GM12891 (cell line): ENCODE measurements at regions not wholly inside any gene's neighbourhood (a gene's known extent, or its start where the extent isn't known, plus 50 kb on each side); places are given as distances from the start of the nearest gene placed in this dataset.

Experiments used
- POLR2A ChIP-seq: IDR thresholded peaks from 2 replicates; pipeline ENCODE4 v1.6.1; 2011; ENCODE audit warnings: low read depth, low read length, control low read depth
- POLR2AphosphoS5 ChIP-seq: IDR thresholded peaks from 2 replicates; pipeline ENCODE4 v1.6.1; 2011; ENCODE audit warnings: low read depth, low read length, control low read depth

DNA sequence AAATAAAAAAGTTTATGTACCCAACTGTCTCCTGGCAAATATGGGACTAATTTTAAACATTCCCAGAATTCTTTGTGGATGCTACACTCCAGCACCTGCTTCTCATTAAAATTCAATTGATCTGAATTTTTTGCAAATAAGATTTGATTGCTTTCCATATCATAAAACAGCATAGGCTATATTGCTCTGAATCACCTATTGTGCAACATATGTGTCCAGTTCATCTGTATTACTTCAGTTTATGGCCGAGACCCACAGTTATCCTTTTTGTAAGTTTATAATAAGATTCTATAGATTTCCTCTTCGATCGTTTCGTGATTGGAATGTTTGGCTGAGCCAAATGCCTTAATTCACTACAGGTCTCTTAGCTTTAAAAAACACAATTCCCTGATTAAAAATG, 351.1 kb downstream of the TFEC start:
- TF ChIP-seq POLR2AphosphoS5 (no peak), POLR2A (no peak)
